ENCODE measurements at regions not wholly inside any gene's neighbourhood (a gene's known extent, or its start where the extent isn't known, plus 50 kb on each side); places are given as distances from the start of the nearest gene placed in this dataset.

- H3K9me3 ChIP-seq: no peaks in the 10 kb centered on the region
- no peak for TF ChIP-seq CTCF (IDR thresholded peaks at IDR 0.05)
- no peak for TF ChIP-seq POLR2A (IDR thresholded peaks at IDR 0.05)
- no peaks in the 10 kb centered on the region for H3K36me3 ChIP-seq
Measured at GRCh38 chr2:117269574-117269973, 544.9 kb upstream of the DDX18 start.

DNA sequence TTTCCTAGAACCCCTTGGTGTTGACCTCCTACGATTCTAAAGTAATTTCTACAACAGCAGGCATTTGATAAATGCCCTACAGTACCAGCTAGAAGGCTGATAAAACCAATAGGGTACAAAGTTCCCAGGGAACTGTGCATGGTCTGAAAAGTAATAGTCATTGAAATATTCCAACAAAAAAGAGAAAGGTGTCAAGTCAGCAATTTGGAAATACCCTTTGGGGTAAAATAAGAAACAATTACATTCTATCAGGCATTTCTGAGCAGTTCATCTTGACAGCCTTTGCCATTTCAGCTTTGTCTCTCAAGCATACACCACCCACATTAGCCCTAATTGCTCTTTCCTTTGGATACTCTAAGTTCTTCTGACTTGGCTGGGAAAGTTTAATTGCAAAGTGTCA lies 542.9 kb upstream of the DDX18 start:
- H3K27ac ChIP-seq: no peak overlapping the region
- no peaks in the 10 kb centered on the region for H3K4me1 ChIP-seq
- no peaks in the 10 kb centered on the region for H3K36me3 ChIP-seq
- H3K27me3 ChIP-seq: no peaks in the 10 kb centered on the region
- H3K4me3 ChIP-seq: no peak overlapping the region
- TF ChIP-seq CTCF (IDR thresholded peaks at IDR 0.05): no peak
- TF ChIP-seq POLR2A (IDR thresholded peaks at IDR 0.05): no peak
- H3K9me3 ChIP-seq: no peaks in the 10 kb centered on the region
- no peak for DNase-seq

More at GRCh38 chr2:117269574-117269973, 544.9 kb upstream of the DDX18 start:
- no peak overlapping the region for H3K27ac ChIP-seq
- H3K4me1 ChIP-seq: no peaks in the 10 kb centered on the region
- H3K4me3 ChIP-seq: no peak overlapping the region
- H3K27me3 ChIP-seq: no peaks in the 10 kb centered on the region
- DNase-seq: no peak

- Histone ChIP-seq H3K36me3 (no peaks in the 10 kb centered on the region), H3K9me3 (no peaks in the 10 kb centered on the region), H3K27me3 (no peaks in the 10 kb centered on the region), H3K4me1 (no peaks in the 10 kb centered on the region), H3K4me3 (no peak overlapping the region), H3K27ac (no peak overlapping the region)
- TF ChIP-seq CTCF (IDR thresholded peaks at IDR 0.05) (no peak), POLR2A (IDR thresholded peaks at IDR 0.05) (no peak)
- no peak for DNase-seq
Measured at GRCh38 chr2:117273009-117273671, 541.4 kb upstream of the DDX18 start.

GRCh38 chr2:117293012-117293411 lies 521.5 kb upstream of the DDX18 start:
- Histone ChIP-seq H3K36me3 (no peaks in the 10 kb centered on the region), H3K9me3 (no peaks in the 10 kb centered on the region), H3K4me3 (no peak overlapping the region), H3K27me3 (no peaks in the 10 kb centered on the region), H3K27ac (no peak overlapping the region), H3K4me1 (no peaks in the 10 kb centered on the region)
- DNase-seq: no peak
- no peak for TF ChIP-seq CTCF (IDR thresholded peaks at IDR 0.05)
- TF ChIP-seq POLR2A (IDR thresholded peaks at IDR 0.05): no peak

DNA sequence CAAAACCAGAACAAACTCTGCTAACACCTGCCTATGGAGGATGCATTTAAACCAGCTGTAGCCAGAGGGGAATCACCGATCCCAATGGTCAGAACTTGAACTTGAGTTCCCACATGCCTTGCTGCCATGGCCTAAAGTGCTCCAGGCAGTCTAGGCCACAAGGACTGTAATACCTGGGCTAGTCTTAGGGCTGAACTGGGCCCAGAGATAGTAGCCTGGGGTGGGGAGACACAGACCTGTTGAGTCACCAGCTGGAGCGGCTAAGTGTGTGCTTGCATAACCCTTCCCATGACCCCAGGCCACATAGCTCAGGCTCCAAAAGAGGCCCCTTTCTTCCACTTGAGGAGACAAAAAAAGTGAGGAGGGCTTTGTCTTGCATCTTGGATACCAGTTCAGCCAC lies 515.0 kb upstream of the DDX18 start:
- no peaks in the 10 kb centered on the region for H3K4me1 ChIP-seq
- H3K27me3 ChIP-seq: no peaks in the 10 kb centered on the region
- no peaks in the 10 kb centered on the region for H3K36me3 ChIP-seq
- no peak overlapping the region for H3K27ac ChIP-seq
- H3K9me3 ChIP-seq: no peaks in the 10 kb centered on the region
- no peak for DNase-seq
- no peak overlapping the region for H3K4me3 ChIP-seq
- no peak for TF ChIP-seq CTCF (IDR thresholded peaks at IDR 0.05)
- no peak for TF ChIP-seq POLR2A (IDR thresholded peaks at IDR 0.05)

All from Peyer's patch (tissue), 4 donors.